SKM-1 (cell line): ENCODE measurements at regions not wholly inside any gene's neighbourhood (a gene's known extent, or its start where the extent isn't known, plus 50 kb on each side); places are given as distances from the start of the nearest gene placed in this dataset.

Source experiments
- DNase-seq: peaks from one replicate; lab custom pipeline; 2025; ENCODE audit not compliant: unreplicated experiment; lab: John Stamatoyannopoulos, UW

DNA sequence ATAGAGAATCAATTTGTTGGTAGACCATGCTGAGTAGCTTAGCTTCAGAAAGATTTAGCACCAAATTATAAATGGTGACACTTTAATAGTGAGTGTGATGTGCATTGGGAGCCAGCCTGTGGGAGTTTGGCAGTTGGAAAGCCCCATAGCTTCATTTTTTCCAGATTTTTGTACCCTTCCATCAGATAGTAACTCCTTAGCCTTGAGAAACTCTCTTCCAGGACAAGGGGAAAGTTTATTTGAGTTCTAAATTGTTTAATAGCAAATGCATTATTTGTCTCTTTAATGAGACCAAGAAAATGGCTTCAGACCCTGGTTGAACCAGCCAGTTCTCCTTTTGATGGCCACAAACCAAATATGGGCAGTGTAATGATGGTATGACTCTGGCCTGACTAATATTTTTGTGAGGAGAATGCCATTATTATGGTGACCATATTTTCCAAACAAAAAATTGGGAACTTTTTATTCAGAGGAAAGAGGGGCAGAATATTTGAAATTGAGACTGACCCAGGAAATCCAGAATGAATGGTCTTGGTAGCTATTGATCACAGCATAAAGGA lies 49.8 kb downstream of the PLCE1 start:
- no peak for DNase-seq

- DNase-seq: no peak
Measured at GRCh38 chr10:94046098-94046497, 52.4 kb downstream of the PLCE1 start.

GRCh38 chr10:94047293-94047692 lies 53.6 kb downstream of the PLCE1 start:
- DNase-seq: no peak

- DNase-seq: no peak
Measured at GRCh38 chr10:94049911-94050310, 56.2 kb downstream of the PLCE1 start.

- no peak for DNase-seq
Measured at GRCh38 chr10:94052281-94052680, 58.5 kb downstream of the PLCE1 start.

DNA sequence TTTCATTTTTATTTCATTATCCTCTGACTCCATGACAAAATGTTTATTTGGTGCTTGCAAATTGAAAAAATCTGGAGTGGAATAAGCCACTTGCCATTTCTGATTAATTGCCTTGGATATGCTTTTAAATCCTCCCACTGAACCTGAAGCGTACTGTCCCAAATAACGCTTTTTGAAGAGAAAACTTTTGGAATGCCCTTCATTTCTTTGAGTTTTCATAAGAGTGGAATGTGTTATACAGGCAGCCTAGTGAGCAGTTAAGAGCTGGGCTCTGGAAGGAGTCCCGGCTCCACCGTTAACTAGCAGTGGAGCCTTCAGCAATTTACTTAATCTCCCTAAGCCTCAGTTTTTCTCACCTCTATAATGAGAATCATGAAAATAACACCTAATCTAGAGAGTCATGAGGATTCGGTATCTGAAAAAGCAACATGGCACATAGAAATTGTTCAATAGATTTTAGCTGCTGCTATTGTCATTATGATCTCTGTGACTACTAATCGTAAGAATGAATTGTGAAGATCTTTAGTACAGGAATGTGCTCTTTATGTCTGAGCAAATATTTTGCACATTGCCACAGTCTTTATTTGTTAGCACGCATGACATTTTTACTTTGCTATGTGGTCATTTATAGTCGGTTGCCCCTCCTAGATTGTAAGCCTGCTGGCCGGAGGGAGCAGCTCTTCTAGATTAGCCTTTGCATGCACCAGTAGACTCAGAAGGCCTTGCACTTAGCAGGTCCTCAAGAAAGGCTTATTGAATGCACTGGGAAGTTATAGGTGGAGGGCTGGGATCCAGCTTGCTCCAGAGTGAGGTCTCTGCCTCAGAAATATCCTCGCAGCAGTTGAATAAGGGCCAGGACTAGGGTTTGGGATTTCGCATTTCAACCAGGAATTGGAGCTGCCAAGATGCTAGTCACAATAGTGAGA lies 59.4 kb downstream of the PLCE1 start:
- DNase-seq: no peak

- no peak for DNase-seq
Measured at GRCh38 chr10:94059178-94059883, 65.6 kb downstream of the PLCE1 start.

GRCh38 chr10:94061026-94061425 lies 67.3 kb downstream of the PLCE1 start:
- DNase-seq: no peak

DNA sequence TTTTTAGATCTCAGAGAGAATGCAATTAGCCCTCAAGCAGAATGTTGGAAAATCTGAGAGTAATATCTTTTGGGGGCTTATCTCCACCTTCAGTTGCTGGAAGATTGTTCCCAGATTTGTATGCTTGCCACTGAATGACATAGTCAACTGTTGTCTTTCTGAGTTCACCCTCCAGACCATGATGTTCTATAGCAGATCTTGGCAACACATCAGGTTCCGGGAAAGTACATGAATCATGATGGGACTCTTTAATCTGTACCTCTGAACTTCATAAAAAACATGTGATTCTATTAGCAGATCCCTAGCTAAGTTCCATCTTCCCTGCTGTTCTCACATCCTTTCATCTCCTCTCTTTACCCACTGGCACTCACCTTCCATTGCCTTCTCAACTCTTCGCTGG lies 68.9 kb downstream of the PLCE1 start:
- DNase-seq: no peak

GRCh38 chr10:94065362-94065761 lies 71.6 kb downstream of the PLCE1 start:
- no peak for DNase-seq

DNA sequence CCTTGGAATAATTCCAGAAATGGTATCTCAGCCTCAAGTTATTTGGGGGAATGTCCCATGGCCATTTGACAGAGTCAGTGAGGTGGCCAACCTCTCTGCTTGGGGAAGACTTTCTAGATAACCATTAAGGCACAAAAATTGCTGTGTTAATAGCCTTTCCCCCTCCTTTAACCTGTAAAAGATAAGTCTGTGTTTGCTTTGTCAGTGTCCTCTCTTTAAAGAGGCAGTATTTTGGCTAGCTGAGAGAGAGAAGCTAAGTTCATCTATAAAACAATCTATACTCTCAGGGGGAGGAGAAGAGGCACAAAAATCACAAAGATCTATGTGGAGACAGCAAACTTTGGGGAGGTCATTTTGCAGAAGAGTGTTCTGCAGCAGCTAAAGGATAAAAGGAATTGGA lies 72.1 kb downstream of the PLCE1 start:
- no peak for DNase-seq

DNA sequence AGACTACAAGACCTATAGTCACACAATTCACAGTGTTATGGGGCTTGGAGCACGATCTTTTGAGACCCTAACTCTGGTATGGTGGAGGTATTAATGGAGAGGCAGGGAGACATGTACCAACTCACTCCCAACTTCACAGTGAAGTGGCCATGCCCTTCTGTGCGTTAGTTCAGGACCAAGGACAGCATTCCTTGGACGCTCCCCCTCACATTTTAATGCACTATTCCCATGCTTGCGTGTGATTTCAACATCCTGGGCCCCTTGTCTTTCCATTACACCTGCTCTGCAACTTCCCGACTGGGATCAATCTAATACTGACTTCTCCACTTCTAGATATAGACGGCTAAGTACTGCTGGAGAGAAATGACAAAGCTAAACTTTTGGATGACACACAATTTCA lies 72.7 kb downstream of the PLCE1 start:
- no peak for DNase-seq

GRCh38 chr10:94069884-94070283 lies 76.2 kb downstream of the PLCE1 start:
- DNase-seq: no peak

- no peak for DNase-seq
Measured at GRCh38 chr10:94074462-94074861, 80.7 kb downstream of the PLCE1 start.

- no peak for DNase-seq
Measured at GRCh38 chr10:94075506-94075905, 81.8 kb downstream of the PLCE1 start.

GRCh38 chr10:94076325-94076841 lies 82.7 kb downstream of the PLCE1 start:
- no peak for DNase-seq

DNA sequence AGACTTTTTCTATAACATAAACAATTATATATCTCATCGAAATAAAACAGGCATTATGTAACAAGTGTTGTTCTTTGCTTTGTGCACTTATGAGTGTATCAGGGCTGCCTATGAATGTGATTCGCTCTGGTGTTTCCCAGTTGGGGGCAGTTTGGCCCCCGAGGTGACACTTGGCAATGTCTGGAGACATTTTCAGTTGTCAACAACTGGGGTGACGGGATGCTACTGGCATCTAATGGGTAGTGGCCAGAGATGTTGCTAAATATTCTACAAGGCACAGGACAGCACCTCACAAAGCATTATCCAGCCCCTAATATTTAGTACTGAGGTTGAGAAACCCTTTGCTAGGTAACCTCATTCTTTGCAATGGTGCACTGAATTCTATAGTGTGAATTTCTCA lies 83.3 kb downstream of the PLCE1 start:
- no peak for DNase-seq

- no peak for DNase-seq
Measured at GRCh38 chr10:94080108-94080507, 86.4 kb downstream of the PLCE1 start.

DNA sequence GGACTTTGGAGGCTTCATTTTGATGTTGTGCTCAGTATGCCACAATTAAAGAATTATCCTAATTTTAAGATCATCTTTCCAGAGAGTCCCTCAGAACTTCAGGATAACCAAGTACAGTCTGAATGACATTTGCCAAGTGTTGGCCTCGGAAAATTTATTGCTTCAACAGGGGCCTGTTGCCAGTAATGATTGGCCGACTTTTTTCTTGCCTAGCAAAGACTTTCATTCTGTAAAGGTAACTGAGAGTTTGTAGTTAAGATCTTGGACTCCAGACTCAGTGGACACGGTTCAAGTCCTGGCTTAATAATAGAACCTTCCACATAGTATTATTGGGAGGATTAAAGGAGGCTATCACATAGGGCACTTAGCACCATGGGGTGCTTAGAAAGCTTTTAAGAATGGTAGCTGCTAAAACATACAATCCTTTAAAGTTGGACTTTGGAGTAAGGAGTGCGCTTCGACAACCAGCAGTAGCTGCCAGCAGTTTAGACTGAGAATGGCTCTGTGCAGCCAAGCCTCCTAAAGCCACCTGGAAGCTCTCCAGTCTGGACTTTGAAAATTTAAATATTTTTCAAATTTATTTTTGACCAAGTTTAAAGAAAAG lies 90.0 kb downstream of the PLCE1 start:
- DNase-seq: no peak

DNA sequence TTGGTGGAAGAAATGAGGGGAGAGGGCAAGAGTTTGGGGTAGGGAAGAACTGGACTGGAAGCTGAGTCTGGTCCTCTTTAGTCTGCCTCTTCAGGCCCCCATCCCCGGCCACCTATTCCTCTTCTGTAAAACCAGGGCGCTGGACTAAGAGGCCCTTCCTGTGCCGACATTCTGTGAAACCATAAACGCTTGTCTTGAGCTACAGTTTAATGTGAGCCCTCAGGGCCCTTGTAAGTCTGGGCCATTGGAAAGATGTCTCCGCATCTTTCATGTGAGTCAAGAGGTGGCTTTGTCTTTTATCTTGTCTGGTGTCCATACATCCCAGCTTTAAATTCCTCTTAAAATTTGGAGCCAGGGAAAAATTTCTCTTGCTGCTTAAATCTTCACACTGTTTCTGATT lies 90.6 kb downstream of the PLCE1 start:
- DNase-seq: no peak

DNA sequence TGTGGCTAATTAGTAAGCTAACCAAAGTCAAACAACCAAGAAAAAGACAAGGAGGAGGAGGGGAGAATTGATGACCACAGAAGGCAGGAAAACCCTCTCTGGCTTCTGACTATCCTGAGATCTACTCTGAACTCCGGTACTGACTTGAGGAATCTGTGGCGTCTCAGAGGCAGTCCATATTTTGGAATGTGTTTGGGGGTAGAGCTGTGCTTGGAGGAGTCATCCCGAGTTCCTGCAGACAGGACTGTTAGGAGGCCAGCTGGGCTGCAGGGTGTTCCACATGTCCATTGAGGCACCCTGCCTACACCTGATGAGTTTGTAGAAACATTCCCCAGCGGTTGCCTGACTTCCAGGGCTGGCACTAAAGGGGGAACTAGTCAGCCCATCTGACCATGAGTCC lies 91.6 kb downstream of the PLCE1 start:
- no peak for DNase-seq
